HTR-8/SVneo (cell line): ENCODE measurements at regions not wholly inside any gene's neighbourhood (a gene's known extent, or its start where the extent isn't known, plus 50 kb on each side); places are given as distances from the start of the nearest gene placed in this dataset.

Experiments used
- DNase-seq: peaks from one replicate; pipeline ENCODE4 v3.0.0; 2011; ENCODE audit warnings: low spot score, mixed read lengths; ENCODE audit not compliant: insufficient read length
- FAIRE-seq: peaks from 2 replicates; lab custom pipeline; 2011; peaks lifted over from hg19 to GRCh38; lab: Jason Lieb, UNC

DNA sequence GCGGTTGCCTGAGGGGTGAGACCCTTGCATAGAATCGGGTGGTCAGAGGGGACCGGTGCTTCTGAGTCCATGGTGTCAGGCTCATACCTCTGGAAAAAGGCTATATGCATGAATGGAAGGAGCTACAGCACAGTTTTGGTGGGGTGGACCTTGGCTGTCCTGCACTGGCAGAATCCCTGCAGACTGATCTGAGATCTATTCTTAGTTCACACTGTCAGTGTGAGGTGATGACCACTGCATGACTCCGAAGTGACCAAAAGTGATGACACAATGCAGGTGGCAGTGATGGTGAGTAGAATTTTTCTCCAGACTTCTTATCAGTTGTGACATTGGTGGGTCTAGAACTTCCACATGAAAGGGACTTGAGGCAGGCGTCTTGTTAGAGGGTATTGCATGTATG is 105.2 kb upstream of the SLC28A3 start:
- DNase-seq (no peak), FAIRE-seq (no peak)

DNA sequence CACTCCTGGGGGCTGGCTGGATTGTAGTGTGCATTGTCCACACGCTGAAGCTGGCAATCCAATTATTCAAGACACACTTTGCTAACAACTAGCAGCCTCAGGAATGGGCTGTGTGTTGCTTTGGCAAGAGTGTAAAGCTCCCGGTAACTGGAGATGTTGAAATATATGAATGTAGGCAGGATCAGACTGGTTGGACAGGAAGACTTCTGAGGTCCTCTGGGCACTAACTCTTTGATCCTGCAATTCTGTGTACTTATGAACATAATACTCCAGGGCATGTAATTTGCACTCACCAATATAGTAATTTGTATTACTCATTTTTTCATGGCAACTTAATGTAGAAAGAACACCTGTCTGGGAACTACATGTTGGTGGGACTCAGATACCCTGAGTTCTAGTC is 106.7 kb upstream of the SLC28A3 start:
- FAIRE-seq (no peak), DNase-seq (no peak)

DNA sequence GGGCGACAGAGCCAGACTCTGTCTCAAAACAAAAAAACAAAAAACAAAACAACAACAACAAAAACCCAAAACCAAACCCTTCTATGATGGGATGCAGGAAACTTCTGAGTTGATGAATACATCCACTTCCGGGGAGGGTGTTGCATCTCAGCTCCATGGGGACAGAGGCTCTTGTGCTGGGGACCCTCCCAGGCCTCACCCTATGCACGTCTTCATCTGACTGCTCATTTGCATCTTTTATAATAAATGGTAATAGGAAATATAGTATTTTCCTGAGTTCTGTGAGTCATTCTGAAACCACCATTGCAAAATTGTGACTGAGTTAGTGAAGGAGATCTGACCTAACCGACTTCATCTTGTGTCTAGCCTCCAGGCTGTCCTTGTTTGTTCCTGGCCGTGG is 109.5 kb upstream of the SLC28A3 start:
- DNase-seq (no peak), FAIRE-seq (no peak)

DNA sequence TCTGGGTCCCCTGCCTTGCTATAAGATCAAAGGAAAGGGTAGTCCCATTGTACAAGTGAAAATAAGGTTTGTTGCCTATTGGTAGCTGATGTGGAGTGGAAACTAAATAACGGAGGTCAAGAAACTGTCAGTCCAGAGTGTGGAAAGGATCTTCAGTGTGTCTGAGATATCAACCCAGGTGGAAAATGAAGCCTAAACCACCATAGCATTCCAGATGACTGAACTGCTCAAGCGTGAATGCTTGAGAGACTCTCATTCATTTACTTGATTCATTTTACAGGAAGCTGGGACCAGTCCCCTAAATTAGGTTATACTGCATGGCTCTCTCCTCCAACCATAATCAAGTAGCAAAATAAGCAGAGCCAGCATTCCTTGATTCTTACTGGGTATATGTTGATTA is 116.0 kb upstream of the SLC28A3 start:
- DNase-seq (no peak), FAIRE-seq (no peak)

DNA sequence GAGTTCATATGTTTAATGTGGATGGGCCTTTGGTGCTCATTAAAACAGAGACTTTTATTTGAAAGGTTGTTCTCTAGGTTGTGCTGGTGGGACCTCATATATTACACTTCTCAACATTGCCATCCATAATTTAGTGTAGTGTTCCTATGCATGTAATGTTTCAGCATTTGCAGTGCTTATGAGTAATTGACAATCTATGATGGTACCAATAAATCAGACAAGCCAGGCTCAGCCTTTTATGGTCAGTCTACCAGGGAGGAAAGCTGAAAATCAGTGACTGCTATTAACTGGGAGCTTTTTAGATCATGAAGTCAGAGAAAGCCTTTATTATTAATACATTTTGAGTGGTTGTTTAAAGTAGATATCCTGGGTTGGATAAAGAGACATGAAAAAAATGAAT is 120.1 kb upstream of the SLC28A3 start:
- DNase-seq (no peak), FAIRE-seq (no peak)

DNA sequence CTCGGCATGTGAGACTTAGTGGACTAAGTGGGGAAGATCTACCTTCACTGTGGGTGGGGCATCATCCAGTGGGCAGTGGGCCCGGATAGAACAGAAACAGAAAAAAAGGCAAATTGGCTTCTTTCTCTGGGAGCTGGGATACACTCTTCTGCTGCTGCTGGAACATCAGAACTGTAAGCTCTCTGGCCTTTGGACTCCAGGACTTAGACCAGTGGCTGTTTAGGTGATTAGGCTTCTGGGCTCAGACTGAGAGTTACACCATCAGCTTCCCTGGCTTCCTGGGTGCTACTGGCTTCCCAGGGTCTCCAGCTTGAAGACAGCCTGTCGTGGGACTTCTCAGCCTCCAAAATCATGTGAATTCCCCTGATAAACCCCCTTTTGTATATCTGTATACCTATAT is 122.7 kb upstream of the SLC28A3 start:
- FAIRE-seq = no peak
- no peak for DNase-seq

DNA sequence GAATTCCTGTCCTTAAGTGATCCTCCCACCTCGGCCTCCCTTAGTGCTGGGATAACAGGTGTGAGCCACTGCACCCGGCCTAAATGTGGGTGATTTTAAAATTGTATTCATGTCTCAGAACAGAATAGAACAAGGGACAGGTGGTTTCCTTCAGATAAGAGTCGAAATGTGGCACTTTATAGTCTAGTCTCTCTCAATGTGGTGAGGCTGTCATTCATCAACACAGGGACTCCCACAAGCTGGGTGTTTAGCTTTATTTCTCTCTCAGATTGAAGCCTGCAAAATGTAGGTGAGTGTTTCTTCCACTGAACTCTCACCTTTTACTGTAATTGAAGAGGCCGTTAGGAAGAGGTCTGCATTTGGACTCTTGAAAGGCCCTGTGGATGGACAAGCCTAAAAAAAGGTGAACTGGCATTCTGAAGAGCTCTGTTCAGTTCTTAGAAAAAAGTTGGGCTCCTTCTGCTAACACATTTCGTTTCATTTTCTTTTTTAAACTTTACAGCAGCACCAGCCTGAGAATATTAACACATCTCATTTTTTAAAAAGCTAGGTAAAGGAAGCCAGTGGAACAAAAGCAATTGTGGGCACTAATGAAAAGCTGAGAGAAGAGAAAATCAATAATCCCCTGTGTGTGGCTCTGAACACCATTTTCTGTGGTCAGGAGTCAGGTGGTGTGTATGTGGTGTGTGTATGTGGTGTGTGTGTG is 126.2 kb upstream of the SLC28A3 start:
- DNase-seq (no peak), FAIRE-seq (no peak)

DNA sequence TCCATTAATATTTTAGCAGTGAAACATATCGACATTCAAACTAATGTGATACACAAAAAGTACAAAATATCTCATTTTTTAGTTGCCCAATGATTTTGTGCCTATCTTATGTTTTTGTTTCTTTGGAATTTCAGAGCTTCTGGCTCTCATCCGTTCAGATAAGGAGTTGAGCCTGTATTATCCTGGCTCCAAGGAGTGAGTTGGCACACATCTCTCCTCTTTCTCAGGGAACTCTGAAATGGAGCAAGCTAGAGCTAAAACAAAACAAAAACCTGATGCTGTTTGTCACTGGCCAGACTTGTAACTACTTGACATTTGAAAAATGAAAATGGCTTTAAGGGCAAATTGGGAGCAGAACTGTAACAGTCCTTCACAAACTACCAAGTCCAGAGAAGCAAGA is 131.3 kb upstream of the SLC28A3 start:
- DNase-seq (no peak), FAIRE-seq (no peak)

DNA sequence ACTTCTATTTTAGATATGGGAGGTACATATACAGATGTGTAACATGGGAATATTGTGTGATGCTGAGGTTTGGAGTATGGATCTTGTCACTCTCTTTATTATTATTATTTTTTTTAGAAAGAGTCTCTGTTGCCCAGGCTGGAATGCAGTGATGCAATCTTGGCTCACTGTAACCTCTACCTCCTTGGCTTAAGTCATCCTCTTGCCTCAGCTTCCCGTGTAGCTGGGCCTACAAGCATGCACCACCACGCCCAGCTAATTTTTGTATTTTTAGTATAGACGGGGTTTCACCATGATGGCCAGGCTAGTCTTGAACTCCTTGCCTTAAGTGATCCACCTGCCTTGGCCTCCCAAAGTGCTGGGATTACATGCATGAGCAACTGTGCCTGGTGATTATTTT is 138.4 kb upstream of the SLC28A3 start:
- FAIRE-seq (no peak), DNase-seq (no peak)

DNA sequence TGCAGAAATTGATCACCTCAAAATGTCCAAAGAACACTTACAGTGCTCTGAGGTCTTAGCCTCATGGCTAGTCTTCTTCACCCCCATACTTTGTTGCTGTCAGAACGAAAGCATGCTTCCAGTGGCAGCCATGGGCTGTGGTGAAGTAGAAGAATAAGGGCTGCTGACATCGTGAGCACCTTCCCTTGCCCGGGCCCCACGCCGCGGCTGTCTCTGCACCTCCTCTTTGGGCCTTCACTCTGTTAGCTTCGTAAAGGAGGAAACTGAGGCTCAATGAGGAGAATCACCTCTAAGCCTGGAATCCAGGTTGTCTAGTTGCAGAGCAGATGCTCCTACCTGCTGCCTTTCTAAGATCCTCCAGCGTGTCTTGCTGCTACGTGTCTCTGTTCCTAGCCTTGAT is 139.5 kb upstream of the SLC28A3 start:
- FAIRE-seq (no peak), DNase-seq (no peak)

DNA sequence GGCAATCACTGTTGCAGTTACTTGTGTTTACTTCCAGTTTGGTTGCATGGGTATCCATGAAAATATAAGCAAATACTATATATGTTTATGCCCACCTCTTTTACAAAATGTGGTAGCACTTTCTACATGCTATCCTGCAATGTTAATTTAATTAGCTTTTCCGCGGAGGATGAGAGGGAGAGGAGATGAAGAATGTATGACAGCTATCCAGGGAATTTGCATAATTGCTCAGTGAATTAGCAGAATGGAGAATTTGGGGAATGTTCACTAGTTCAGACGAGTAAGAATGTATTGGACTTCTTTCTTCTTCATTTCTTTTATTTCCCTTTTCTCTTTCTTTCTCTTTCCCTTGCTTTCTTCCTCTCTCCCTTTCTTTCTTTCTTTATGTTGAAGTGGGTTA is 140.7 kb upstream of the SLC28A3 start:
- FAIRE-seq = no peak
- no peak for DNase-seq

DNA sequence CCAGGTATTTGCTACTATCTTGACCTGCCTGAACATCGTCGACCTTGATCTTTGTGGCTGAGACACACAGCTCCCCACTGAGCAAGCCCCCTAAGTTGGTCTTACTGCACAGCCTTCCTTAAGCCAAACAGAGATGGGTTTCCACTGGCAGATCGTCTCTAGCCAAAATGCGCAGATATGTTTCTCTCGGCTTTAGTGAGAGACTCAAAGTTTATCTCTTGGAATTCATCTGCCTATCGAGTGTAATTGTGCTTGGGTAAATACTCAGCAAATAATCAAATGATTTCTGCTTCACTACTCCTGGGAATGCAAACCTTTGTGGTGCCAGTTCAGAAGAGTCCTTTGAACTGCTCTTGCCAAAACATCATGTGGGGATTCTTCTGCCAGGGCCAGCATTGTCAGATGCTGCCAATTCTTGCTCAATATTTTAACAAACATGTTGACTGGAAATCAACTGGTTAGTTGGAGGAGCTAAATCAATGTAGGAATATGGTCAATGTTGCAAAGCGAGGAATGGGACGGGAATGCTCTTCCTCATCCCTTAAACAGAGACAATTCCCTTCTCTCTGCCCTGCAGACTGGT is 141.2 kb upstream of the SLC28A3 start:
- no peak for DNase-seq
- FAIRE-seq = no peak

DNA sequence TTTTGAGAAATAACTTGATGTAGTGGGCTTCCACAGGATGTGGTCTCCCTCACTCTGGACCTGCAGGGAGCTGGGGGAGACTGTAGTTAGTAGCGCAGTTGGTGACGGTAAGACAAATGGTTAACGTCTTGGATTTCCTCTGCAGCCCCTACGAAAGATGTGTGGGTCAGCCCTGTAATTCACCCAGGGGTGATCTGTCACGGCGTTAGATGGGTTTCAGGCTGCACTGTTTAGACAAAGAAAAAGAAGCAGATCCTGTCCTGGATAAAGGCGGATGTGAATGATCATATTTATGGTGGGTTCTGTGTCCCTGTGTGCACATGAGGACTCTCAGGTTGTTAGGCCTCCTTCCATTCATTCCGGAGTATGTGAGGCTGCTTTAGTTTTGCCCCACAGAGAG is 142.0 kb upstream of the SLC28A3 start:
- FAIRE-seq (no peak), DNase-seq (no peak)

DNA sequence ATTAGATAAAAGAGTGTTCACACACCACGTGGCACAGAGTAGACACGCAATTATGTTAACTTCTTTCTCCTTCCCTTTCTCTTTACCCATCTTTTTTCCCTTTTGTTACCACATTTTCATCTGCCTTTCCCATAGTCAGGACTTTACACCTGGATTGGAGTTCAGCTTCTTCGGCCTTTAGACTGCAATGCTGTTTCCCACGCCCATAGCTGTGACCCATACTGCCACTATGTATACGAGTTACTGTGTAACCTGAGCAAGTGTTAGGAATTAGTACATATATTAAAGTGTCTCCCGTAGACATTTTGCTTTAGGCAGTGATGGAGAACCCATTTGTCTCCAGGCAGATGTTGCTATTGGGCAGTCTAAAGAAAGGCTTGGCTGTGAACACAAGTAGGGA is 143.6 kb upstream of the SLC28A3 start:
- DNase-seq (no peak), FAIRE-seq (no peak)

DNA sequence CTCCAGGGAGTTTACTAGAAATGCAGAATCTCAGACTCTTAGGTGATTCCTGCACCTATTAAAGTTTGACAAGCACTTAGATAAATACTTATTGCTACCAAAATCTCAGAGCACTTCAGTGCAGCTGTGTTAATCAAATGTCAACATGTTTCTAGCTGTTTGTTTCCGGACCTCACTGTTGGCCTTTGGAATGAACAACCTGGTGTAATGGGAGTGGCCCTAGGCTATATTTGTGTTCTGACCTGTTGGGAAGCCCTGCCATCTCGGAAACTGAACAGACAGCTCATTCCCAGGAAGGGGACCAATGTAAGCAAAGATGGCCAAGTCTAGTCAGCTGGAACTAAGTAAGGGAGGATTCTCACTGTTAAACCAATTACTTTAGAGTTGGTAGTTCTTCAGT is 145.0 kb upstream of the SLC28A3 start:
- FAIRE-seq (no peak), DNase-seq (no peak)

DNA sequence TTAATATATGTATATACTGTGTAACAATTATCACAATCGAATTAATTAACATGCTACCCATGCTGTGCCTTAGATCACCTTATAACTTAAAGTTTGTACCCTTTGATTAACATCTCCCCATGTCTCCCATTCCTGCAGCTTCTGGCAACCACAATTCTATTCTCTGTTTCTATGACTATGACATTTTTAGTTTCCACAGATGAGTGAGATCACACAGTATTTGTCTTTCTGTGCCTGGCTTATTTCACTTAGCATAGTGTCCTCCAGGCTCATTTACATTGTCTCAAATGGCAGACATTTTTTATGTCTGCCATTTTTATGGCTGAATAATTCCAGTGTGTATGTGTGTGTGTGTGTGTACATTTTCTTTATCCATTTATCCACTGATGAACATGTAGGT is 146.1 kb upstream of the SLC28A3 start:
- no peak for DNase-seq
- no peak for FAIRE-seq

DNA sequence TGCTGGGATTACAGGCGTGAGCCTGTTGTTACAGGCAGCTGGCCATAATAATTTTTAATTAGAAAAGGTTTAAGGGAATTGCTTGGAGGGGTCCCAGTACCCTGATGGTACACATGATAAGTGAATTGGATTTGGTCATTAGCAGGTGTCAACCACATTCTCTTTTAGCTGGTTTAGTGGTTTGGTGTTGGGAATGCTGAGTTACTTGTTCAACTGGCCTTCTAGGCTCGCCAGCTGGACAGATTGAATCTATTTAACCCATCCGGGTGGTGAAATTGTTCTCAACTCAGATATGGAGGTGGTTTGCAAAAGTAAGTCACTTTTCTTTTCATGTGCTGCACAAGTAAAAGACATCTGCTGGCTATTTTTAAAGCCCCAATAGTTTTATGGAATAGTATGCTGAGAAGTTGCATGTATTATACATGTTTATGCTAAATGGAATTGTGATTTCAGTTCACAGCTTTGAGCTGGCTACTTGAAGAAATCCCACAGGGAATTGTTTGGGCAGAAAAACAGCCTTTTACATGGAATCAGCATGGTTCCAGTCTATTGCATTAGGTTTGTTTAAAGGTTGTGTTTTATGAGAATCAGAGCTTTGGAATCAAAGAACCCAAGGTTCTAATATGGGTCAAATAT is 149.8 kb upstream of the SLC28A3 start:
- no peak for DNase-seq
- no peak for FAIRE-seq

DNA sequence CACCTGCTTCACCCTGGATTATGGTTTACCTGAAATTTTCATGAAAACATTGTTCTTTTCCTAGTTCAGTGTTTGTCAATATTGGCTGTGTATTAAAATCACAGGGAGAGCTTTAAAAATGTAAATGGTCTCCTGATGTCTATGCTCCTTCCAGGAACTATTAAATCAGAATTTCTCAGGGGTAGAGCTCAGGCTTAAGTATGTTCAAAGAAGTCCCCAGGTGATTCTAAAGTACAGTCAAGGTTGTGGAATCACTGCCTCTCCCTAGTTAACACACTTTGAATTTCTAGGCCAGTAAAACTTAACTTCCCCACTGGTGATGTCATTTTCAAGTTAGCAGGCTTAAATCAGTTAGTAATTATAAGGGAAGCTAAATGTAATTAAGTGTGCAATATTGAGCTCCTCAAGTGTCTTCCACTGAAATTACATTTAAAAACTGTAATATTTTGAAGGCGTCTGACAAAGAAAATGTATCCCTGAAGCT is 150.3 kb upstream of the SLC28A3 start:
- DNase-seq (no peak), FAIRE-seq (no peak)

DNA sequence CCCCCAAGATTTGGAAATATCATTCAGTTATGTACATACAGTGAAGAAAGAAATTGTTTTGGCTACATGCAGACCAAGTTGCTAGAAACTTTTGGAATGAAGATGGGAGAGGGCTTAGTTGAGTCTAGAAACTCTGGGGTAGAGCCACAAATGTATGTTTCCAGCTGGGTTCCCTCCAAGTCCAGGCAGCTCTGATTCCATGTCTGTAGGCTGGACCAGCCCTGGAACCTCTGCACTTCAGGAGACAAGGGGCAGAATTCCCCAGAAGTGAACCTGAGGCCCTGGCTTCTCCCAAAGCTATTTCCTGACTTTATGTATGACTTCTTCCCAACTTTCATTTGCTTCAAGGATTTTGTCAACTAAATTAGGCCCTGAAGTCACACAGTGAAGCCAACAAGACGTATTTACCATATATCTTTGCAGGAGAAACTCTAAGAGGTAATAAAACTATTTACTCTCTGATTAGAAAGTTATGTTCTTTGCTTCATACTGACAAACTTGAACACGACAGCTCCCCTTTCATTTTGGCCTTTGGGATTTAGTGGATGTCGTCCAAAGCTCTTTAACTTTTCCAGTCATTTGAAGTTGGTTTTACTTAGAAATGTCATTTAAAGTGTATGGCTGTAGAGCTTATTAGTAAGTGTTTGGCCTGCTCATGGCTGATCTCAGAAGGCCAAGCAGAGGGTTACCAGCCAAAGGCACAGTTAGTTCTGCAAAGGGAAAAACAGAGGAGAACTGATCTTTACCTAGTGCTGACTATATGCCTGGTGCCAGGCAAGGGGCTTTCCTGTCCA is 152.0 kb upstream of the SLC28A3 start:
- no peak for DNase-seq
- FAIRE-seq = no peak

DNA sequence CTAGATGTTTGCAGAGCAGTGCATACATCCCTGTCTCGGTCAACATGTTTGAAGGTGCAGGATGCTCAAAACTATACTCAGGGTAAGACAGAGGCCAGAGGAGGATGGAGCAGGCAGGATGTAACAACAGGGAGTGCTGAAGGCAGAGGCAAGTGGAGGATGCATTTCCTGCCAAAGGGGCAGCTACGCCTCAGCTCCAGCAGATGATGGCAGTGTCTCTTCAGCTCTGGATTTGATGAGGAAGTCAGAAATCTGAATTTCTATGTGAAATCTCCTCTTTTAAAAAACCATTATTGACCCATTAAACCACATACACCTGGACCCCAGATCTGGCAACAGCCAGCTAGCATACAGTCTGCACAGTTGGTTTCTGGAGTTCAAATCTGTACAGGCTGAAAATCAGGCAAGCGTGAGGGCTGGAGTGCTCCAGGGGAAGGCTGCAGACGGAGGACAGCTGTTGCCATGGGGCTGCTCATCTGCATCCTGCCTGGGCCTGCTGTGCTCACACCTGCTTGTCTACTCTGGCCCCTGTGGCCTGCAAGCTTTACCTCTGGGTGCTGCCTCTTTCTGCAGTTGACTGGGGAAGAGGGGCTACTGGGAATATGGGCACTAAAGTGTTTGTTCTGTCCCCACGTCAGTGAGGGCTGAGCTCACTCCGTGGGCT is 152.9 kb upstream of the SLC28A3 start:
- FAIRE-seq (no peak), DNase-seq (no peak)
